Caki2 (cell line): ENCODE measurements at regions not wholly inside any gene's neighbourhood (a gene's known extent, or its start where the extent isn't known, plus 50 kb on each side); places are given as distances from the start of the nearest gene placed in this dataset.

Experiments
- DNase-seq: peaks from one replicate; pipeline ENCODE4 v3.0.0-alpha.2; 2015; ENCODE audit warnings: low read depth
- in situ Hi-C: cut with HindIII; loops from 2 replicates; pipeline ENCODE4 v1.10.0; 2016; ENCODE audit warnings: low sequenced_read_pairs, low pct_unique_long_range_greater_than_20kb, mixed read lengths

DNA sequence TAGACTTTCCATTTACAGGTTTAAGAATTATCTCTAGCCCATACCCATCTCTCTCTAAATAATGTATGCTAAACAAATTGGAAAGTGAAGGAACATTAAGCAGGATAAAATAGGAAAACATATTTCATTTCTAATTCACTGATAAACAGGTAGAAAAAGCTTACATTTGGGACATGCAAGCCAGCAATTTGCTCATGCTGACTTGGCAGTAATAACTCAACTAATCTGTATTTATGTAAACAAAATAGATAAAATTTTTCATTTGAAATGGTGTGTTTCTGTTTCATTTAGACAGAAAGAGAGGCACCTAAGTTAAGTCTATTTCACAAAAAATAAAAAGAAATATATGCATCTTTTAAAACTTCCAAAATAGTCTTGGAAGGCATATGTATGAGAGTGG is 877.3 kb upstream of the LRRTM1 start:
- no peak for DNase-seq
- in situ Hi-C loops: no loop called here

DNA sequence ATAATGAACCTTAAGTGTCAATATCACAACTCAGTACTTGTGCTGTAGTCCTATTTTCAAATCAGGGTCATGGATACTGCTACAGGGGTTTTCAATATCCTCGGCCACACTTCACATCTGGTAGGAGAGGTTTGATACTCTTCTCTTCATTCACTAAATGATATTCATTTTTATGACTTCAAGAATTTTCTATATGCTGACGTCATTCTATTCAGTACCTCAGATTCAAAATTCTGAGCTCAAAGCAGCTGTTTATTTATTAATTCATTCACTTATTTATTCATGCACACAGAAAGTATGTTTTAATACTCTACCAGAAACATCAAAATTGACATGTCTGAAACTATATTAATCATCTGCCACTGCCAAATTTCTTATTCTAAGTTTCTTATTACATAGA is 866.9 kb upstream of the LRRTM1 start:
- no peak for DNase-seq
- in situ Hi-C loops: no loop called here

DNA sequence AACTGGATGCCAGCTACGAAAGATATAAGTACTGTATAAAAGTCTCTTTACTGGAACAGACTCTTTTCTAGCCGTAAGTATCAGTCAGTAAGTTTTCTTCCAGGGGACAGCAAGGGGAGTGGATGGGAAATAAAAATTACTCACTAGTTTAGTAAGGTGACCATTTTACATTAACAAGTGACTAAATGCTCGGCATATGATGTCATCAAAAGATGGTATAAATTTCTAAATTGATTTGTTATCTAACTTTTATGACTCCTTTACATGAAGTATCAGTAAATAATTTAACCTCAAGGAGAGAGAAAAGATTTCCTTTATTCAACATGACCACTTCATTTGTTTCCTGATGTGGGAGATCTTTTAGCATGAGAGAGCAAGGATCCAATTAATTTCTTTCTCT is 859.0 kb upstream of the LRRTM1 start:
- in situ Hi-C loops: no loop called here
- DNase-seq: no peak

DNA sequence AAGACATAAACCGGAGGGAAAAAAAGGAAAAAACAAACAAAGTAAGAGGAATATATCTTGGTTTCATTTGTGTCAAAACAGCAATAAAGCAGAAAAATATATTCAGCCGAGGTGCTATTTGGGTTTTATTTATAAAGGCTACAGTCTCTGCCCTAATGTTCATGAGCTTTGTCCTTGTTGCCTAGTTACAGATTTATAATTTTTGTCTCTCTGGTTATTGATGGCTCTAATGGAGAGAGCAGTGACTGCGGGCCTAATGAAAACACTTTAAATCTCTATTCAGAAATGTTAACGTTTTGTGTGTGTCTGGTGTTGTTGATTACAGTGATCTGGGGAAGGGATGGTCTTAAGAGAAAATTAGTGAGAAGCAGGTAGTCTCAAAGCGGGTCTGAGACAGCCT is 854.0 kb upstream of the LRRTM1 start:
- DNase-seq: no peak
- in situ Hi-C loops: no loop called here

DNA sequence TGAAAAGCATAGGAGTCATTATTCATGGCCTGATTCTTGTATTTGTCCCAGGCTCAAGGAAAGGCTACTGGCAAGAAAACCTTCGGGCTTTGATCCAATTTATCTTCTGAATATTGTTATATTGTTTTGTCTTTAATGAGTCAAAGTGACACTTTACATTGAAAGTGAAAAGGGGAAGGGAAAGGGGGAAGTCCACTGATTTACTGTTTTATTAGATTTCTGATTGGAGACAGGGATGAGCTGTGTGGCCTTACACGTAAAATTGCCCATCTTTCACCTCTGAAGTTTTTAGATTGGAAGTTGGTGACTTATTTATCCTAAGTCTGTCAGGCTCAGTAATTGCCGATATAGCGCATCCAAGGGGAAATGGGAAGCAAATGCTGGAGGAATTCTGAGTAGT is 843.8 kb upstream of the LRRTM1 start:
- no peak for DNase-seq
- in situ Hi-C loops: no loop called here

DNA sequence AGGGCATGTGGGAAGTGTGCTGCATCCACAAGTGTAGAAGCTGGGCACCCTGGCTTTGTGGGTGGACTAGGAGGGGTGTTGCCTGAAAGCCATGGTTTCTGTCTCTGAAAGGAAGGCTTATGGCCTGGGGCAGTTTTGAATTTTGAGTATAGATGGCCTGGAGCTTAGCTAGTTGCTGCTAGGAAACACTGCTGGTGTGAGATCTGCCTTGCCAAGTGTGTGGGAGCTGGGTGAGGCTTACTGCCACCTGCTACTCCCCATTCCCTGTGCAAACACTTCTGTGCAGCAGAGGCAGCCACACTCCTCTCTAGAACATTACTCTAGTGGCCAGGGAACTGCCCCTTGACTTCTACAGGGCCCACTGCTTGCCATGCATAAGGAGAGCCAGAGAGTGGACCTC is 831.7 kb upstream of the LRRTM1 start:
- in situ Hi-C loops: no loop called here
- no peak for DNase-seq

DNA sequence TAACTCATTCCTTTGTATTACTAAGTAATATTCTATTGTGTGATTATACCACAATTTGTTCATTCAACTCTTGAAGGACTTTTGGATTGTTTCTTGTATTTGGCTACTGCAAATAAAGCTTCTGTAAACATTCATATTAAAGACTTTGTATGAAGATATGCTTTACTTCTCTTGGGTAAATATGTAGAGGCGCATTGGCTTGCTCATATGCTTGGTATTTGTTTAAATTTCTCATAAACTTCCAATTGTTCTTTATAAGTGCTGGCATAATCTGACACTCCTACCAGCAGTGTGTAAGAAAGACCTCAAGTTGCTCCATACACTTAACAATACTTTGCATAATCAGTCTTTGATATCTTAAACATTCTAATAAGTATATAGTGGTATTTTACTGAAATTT is 792.8 kb upstream of the LRRTM1 start:
- in situ Hi-C loops: no loop called here

DNA sequence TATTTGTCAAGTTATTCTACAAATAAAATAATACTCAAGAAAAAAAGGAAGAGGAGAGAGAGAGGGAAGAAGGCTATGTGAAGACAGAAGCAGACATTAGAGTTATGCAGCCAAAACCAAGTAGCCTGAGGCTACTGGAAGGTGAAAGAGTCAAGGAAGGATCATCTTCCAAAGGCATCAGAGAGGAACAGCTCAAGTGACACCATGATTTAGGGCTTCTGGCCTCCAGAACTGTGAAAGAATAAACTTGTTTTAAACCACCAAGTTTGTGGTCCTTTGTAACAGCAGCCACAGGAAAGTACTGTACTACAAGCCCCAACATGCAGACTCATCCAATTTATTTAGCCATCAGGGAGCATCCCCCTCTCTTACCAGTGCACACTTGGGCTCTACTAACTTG is 788.5 kb upstream of the LRRTM1 start:
- no peak for DNase-seq
- in situ Hi-C loops: no loop called here

More for the DNA sequence above, 792.8 kb upstream of the LRRTM1 start:
- no peak for DNase-seq

DNA sequence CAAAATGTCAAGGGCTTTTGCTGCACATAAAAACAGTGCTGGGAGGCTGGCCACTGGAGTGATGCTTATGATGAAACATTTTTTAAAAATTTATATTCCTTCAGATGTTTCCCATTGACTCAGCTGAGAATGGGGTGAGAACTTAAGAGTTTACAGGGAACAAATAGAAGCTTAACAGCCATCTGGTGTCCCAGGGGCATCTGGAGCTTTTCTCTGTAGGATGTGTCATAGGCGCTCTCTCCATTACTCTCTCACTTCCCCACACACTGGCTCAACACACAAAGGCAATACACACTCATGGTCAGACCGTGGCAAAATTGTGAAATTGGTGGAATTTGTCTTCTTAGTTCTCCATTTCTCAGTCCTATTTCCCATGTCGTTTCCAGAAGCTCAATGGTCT is 783.1 kb upstream of the LRRTM1 start:
- no peak for DNase-seq
- in situ Hi-C loops: no loop called here

DNA sequence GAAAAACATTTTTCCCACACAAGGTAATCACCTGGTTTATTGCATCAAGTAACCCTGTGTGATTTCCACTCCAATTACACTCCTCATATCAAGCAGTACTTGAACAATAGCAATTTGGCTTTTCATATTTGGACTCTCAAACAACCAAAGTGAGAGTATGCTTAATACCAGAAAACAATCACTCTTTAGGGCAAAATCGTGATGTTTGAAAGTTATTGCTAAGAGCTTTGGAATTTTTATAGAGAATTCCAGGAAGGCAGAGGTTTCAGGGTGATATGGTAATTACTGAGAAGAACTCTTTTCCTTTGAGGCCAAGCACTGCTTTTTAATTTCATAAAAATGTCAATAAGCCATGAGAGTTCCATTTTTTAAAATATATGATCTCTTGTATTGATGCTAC is 779.5 kb upstream of the LRRTM1 start:
- in situ Hi-C loops: no loop called here
- DNase-seq: no peak

DNA sequence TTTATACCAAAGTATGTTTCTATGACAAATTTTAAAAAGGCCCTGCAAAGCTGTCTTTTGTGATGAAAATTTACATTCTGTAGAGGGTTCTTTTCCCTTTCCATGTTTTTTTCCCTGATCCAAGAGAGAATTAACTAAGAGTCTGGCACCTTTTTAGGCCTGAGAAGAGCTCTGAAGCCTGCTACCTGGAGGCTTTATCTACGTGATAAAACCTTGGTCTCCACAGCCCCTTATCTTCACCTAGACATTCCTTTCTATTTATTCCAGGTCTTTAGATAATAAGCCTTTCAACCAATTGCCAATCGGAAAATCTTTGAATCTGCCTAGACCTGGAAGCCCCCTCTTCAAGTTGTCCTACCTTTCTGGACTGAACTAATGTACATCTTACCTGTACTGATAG is 774.1 kb upstream of the LRRTM1 start:
- in situ Hi-C loops: no loop called here
- no peak for DNase-seq

DNA sequence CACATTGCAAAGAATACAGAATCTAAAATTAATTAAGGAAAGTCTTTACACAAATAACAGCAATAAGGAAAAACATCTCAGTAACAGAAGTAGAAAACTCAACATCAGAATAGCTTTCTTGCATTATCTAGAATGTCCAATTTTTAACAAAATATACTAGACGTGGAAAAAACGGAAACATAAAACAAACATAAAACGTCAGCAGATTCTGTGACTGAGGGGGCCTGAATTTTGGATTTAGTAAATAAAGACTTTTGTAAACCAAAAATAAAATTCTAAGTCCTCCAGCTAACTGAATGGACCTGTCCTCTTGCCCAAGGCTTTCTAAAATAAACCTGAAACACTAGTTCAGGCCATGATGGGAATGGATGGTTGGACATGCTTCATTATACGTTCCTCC is 773.5 kb upstream of the LRRTM1 start:
- in situ Hi-C loops: no loop called here
- DNase-seq: no peak

DNA sequence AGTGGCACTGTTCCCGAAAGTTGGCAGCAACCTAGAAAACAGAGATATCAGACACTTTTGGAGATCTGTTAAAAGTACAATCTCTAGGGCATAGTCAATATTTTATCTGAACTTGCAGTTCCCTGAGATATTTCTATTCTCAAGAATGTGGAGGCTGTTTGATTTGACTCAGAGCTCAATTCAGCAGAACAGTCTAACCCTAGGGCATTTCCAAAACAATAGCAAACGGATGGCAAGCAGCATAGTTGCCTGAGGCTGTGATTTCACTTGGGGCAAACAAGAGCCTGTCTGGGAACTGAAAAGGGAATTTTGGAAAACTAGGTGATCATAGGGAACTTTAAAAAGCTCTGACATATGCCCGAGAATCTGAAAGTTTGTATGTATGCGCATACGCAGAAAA is 772.8 kb upstream of the LRRTM1 start:
- DNase-seq: no peak

DNA sequence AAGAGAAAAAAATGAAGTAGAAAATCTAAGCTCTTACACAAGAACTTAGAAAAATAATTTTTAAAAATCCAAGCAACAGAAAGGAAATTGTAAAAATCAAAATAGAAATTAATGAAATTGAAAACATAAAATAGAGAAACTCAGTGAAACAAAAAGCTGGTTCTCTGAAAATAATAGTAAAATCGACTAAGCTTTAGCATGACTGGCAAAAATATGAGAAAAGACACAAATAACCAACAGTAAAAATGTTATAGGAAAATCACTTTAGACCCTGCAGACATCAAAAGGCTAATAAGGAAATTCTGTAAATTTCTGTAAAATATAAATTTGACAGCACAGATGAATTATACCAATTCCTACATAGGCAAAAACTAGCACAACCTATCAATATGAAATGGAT is 768.9 kb upstream of the LRRTM1 start:
- no peak for DNase-seq
- in situ Hi-C loops: no loop called here

More for the DNA sequence above, 772.8 kb upstream of the LRRTM1 start:
- in situ Hi-C loops: no loop called here

DNA sequence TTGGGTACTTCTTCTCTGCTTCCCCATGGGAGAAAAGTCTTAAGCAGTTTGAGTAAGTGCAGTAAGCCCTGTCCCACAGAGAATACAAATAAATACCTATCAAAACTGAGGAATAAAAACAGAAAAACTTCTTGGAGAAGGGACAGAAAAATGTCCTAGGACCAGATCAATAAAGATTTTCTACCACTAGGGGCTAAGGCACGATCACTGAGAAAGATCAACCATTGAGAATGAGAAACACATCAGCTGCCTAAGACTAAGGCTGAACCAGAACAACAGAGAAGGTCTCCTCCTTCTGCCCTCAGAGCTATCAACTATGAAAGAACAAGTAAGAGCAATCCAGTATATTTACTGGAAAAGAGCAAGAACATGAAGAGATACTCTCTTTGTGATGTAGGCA is 763.6 kb upstream of the LRRTM1 start:
- in situ Hi-C loops: no loop called here

DNA sequence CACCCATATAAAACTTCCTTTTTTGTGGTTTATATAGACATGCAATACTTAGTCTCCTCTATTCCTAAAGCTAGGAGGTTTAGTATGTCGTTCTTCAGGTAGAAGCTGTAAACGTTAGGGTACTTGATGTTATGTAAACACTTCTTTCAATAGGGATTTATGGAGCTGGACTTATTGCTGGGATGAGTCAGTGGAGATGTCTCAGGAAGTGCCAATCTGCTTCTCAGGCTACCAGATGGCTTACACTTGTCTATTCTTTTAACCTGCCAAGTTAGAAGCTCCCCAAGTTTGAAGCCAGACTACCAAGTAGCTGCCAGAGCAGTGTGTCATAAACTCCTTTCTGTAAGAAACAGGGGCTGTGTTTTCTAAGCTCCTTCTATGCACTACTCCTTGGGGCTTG is 756.5 kb upstream of the LRRTM1 start:
- no peak for DNase-seq
- in situ Hi-C loops: no loop called here

More for the DNA sequence above, 763.6 kb upstream of the LRRTM1 start:
- no peak for DNase-seq

DNA sequence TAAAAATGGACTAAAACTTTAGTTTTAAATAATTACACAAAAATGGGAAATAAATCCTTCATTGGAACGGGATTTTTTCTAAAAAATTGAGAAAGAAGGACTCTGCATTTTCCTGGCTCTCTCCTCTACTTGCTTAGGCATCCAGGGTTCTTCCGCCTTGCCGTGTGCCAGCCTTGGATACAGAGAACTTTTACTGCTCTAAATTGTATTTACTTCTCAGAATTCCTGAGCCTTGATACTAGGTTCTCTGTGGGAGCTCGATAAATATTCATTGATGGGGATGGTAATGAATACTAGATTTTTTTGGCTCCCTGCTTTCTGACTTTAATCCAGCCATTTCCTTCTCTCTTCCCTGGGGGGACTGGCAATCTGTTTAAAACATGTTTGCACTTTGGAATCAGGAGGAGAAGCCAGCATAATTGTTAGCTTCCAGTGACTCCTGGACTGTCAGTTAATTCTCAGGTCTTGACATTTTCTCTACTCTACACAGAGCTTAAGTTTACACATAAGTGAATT is 746.1 kb upstream of the LRRTM1 start:
- in situ Hi-C loops: no loop called here
- no peak for DNase-seq

DNA sequence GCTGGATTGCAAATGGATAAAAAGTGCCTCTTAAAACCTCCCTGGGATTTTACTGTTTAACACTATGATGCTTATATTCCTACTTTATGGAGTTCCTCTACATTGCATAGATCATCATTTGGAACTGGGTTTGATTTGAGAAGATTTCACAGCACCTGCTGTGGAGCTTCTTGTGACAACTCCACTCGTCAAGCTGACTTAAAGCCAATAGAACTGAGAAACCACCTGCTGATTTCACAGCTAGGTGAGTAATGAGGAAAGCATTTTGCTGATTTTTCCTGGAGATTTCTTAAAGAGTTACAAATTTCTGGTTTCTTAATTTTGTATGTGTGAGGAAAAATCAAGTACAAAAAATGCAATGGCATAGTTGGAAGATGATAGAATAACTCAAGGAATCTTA is 739.1 kb upstream of the LRRTM1 start:
- no peak for DNase-seq
- in situ Hi-C loops: no loop called here

DNA sequence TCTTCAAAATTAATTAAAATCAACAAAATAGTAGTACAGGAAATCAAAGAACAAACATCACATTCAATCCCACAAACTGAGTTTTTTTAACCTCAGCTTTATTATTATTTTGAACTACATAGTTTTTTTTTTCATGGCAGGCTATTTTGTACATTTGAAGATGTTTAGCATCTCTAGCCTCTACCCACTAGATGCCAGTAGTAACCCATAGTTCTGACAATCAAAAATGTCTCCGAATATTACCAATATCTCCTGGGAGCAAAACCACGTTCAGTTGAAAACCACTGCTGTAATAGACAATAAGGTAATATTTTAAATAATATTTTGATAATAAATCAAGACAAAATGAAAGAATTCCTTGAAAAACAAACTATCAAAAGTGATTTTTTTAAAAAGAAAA is 702.6 kb upstream of the LRRTM1 start:
- DNase-seq: no peak
- in situ Hi-C loops: no loop called here

DNA sequence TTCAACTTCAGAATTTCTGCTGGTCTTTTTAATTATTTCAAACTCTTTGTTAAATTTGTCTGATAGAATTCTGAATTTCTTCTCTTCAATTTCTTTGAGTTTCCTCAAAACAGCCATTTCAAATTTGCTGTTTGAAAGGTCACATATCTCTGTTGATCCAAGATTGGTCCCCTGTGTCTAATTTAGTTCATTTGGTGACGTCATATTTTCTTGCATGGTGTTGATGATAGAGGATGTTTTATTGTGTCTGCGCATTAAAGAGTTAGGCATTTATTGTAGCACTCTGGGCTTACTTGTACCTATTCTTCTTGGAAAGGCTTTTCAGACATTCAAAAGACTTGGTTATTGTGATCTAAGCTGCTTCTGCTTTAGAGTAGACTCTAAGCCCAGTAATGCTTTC is 698.4 kb upstream of the LRRTM1 start:
- no peak for DNase-seq
- in situ Hi-C loops: no loop called here

DNA sequence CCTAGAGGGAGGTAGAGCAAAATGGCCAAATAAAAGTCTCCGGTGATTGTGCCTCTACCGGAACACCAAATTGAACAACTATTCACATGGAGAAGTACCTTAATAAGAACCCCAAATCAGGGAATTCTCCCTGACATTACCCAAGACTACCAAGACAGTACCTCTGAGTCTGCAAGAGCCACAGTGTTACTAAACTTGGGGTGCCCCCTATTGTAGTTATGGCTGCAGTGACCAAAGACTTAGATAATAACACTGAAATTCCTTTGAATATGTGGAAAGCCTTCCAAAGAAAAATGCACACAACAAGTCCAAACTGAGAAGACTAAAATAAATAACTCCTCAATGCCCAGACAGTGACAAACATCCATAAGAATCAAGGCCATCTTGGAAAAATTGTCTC is 682.9 kb upstream of the LRRTM1 start:
- no peak for DNase-seq
- in situ Hi-C loops: no loop called here
